Right kidney (tissue), 1 donor: ENCODE measurements at regions not wholly inside any gene's neighbourhood (a gene's known extent, or its start where the extent isn't known, plus 50 kb on each side); places are given as distances from the start of the nearest gene placed in this dataset.
"Not testable (repeated sequence)": the region's sequence is repeated elsewhere in the genome, so short reads cannot be mapped to it uniquely, and the experiment has no call there.

Experiments used
- DNase-seq: peaks from one replicate; pipeline ENCODE4 v3.0.0-alpha.2; 2016

DNA sequence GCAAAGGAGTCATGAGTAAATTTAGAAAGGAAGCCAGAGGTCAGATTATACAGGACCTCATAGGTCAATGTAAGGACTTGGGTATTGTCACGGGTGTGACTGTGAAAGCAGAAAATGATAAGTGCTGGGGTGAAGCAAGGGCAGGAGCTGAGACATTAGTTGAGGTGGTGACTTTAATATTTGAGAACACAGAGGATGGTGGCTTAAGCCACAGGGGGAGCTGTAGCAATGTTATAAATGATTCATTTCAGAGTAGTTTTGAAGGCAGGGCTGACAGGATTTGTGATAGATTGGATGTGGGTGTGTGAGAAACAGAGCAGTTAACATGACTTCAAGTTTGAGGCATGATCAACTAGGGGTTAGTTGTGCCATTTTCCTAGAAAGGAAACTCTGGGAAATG lies 659.9 kb downstream of the EPM2A start:
- no peak for DNase-seq

- DNase-seq = no peak
These were observed 659.0 kb downstream of the EPM2A start for GRCh38 chr6:145076115-145076841.

DNA sequence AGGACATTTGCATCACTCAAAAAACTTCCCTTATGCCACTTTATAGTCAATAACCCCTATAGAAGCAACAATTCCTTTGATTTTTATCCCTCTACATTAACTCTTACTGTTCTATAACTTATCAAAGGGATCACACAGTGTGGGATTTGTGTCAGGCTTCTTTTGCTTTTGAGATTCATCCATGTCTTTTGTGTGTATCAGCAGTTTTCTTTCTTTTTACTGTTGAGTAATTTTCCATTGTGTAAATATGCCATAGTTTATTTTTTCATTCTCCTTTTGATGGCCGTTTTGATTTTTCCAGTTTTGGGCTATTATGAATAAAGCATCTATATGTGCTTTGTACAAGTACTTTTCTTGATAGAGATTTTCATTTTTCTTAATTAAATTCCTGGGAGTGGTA lies 657.9 kb downstream of the EPM2A start:
- DNase-seq = no peak

GRCh38 chr6:145080651-145081050 lies 654.7 kb downstream of the EPM2A start:
- DNase-seq = no peak

DNA sequence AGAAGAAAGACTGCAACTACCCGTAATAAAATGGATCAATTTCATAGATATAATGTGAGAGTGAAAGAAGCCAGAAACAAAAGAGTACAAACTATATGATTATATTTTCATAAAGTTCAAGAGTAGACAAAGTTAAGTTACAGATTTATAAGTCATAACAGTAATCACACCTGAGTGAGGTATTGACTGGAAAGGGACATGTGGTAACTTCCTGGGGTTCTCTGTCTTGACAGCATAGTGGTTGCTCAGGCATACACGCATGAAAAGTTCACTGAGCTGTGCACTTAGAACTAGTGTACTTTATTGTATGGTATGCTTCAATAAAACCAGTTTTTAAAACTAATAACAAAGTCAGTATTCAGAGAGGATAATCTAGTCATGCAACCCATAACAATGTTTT lies 653.6 kb downstream of the EPM2A start:
- no peak for DNase-seq

DNA sequence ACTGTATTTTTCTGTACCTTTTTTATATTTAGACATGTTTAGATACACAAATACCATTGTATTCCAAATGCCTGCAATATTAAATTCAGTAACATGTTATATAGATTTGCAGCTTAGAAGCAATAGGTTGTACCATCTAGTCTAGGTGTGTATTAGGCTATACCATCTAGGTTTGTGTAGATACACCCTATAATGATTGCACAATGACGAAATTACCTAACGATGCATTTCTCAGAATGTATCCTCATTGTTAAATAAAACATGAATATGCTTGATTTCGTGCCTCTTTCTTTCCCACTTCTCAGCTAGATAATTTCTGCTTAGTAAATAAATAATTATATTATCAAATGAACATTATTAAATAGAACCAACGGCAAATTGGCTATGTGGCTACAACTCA lies 653.0 kb downstream of the EPM2A start:
- DNase-seq = no peak

- DNase-seq = no peak
These were observed 649.1 kb downstream of the EPM2A start for GRCh38 chr6:145086197-145086596.

- DNase-seq = no peak
These were observed 648.3 kb downstream of the EPM2A start for GRCh38 chr6:145087034-145087433.

- no peak for DNase-seq
These were observed 644.3 kb downstream of the EPM2A start for GRCh38 chr6:145090801-145091585.

- no peak for DNase-seq
These were observed 643.7 kb downstream of the EPM2A start for GRCh38 chr6:145091586-145092142.

DNA sequence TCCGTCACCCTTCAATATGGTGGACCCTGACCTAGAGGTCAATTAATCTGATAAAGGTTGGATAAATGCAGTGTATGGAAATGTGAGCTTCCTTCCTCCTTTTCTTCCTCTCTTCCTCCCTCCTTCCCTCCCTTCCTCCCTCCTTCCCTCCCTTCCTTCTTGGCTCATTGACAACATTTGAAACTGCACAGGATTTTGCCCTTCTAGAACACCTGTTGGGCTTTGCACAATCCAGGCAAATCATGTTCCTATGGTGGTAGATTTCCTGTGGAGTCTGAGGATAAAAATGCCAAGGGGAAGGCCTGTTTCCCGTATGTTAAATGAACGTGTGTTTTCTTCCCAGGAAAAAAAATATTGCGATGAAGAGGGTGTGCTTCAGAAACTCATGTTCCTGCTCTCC lies 642.8 kb downstream of the EPM2A start:
- DNase-seq = no peak

- DNase-seq = no peak
These were observed 642.1 kb downstream of the EPM2A start for GRCh38 chr6:145093226-145093625.

DNA sequence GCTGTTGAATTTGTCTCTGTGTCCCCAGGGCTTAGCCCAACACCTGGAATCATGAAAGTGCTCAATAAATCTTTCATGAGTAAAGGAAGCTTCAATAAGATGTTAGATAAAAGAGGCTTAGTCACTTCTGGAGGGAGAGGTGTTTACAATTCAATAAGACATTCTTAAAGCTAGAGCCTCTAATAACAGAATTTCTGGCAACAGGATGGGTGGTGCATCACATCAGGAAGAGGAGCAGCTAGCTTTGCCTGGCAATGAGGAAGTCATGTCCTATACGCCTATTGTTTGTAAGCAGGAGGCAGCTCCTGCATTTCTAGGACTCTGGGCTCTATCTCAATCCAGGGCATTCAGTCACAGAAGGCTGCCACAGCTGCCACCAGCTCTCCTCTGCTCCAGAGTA lies 638.5 kb downstream of the EPM2A start:
- no peak for DNase-seq

GRCh38 chr6:145098127-145098526 lies 637.2 kb downstream of the EPM2A start:
- not testable (repeated sequence) for DNase-seq

GRCh38 chr6:145099713-145100112 lies 635.6 kb downstream of the EPM2A start:
- DNase-seq = no peak

GRCh38 chr6:145110109-145110508 lies 625.2 kb downstream of the EPM2A start:
- DNase-seq = no peak

DNA sequence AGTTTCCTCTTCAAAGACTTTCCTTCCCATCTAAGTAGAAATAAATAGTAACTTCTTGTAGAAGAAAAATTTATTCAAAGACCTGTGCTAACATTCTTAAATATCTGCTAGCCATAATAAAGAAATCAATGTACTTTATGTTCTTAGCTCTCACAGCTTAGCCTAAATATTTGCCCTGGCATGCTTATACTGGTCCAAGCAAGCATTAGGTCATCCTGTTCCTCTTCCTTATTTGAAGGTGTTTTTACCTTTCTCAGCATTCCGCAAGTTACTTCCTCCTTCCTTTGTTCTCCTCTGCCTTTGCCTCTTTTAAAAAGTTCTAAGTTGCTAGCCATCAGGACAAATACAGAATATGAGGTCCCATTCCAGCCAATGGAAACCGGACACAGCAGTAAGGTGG lies 623.9 kb downstream of the EPM2A start:
- not testable (repeated sequence) for DNase-seq

GRCh38 chr6:145112711-145113148 lies 622.6 kb downstream of the EPM2A start:
- DNase-seq = no peak

- no peak for DNase-seq
These were observed 619.7 kb downstream of the EPM2A start for GRCh38 chr6:145115638-145116037.

DNA sequence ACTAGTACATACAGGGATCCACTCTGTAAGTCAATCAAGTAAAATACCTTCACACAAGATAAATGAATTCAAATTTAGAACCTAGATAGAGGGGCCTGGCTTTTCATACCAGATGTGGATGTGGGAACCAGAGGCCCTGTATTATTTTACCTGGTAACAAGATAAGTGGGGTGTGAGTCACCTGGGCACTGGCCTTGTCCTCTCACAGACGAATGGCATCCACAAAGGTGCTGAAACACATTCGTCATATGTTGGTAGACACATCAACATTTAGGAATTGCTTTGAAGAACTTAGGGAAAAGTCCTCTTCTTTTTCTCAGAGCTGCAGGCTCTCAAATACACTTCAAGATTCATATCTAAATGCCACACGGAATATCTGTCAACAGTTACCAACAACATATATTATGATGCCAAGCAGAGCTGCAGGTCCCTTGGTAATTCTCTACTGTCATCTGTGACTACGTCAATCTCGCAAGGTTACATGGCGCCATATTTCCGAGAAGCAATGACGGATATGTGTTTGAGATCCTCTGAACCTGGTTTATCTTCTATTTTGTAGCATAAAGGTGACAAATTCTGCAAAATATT lies 618.6 kb downstream of the EPM2A start:
- no peak for DNase-seq

GRCh38 chr6:145118224-145118623 lies 617.1 kb downstream of the EPM2A start:
- no peak for DNase-seq

- no peak for DNase-seq
These were observed 616.2 kb downstream of the EPM2A start for GRCh38 chr6:145119081-145119480.

DNA sequence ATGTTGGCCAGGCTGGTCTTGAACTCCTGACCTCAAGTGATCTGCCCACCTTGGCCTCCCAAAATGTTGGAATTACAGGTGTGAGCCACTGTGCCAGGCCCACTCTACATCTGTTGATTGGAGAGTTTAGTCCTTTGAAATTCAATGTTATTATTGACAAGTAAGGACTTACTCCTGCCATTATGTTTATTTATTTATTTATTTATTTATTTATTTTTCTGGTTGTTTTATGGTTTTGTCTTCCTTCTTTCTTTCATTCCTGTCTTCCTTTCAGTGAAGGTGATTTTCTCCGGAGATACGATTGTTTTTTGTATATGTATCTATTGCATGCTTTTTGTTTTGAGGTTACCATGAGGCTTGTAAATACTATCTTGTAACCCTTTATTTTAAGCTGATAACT lies 602.6 kb downstream of the EPM2A start:
- DNase-seq = no peak
